ENCODE measurements at regions not wholly inside any gene's neighbourhood (a gene's known extent, or its start where the extent isn't known, plus 50 kb on each side); places are given as distances from the start of the nearest gene placed in this dataset.

GRCh38 chr7:51472873-51473272 is 156.3 kb upstream of the COBL start:
- Histone ChIP-seq H4K5ac (ENCODE audit: insufficient read length, low read depth, low read length) (no peak overlapping the region), H3K79me2 (ENCODE audit: control insufficient read depth in 1 of 2, insufficient read depth in 2 of 2, low read length in 2 of 2) (no peaks in the 10 kb centered on the region), H3K9me3 (ENCODE audit: insufficient read depth in 2 of 2, low read depth in 1 of 2, low read length in 1 of 2) (no peaks in the 10 kb centered on the region), H4K20me1 (replicated peaks in 1 of 2; ENCODE audit: control insufficient read depth in 1 of 2, insufficient read depth in 2 of 2, low read length in 2 of 2) (peaks cover 0 to 7% of the 10 kb centered on the region in 2 experiments), H3K14ac (ENCODE audit: insufficient read length) (no peak overlapping the region), H2BK20ac (ENCODE audit: low read length) (no peak overlapping the region), H3K23me2 (ENCODE audit: low read depth, low read length) (peaks cover 11% of the 10 kb centered on the region; the same call in 1 of the 2 replicates), H2AFZ (ENCODE audit: low read length) (no peak overlapping the region), H4K8ac (ENCODE audit: extremely low read depth, insufficient read depth, low read length) (no peak overlapping the region), H3K79me1 (ENCODE audit: low read depth, low read length) (no peaks in the 10 kb centered on the region), H2AK5ac (ENCODE audit: low read depth, low read length) (no peak overlapping the region), H3K36me3 (ENCODE audit: control insufficient read depth in 2 of 4, insufficient read depth in 4 of 4, low read length in 3 of 4) (no peaks in the 10 kb centered on the region), H3K9ac (replicated peaks in 1 of 4; ENCODE audit: extremely low read depth in 1 of 4, low read depth in 3 of 4, low read length in 3 of 4) (no peak overlapping the region), H3K27ac (ENCODE audit: low read depth, low read length) (no peak overlapping the region), H3K27me3 (replicated peaks in 1 of 4; ENCODE audit: control insufficient read depth in 3 of 4, extremely low read depth in 1 of 4, insufficient read depth in 3 of 4, low read length in 3 of 4) (peaks cover 0 to 13% (median 10%) of the 10 kb centered on the region in 4 experiments; a peak in 4 of 7 replicates), H2BK12ac (ENCODE audit: low read depth, low read length) (no peak overlapping the region), H3K23ac (ENCODE audit: insufficient read length) (no peak overlapping the region), H4K91ac (replicated peaks; ENCODE audit: insufficient read length, low read length) (no peak overlapping the region), H3K4ac (replicated peaks; ENCODE audit: insufficient read length, low read depth, low read length) (no peak overlapping the region), H3K18ac (ENCODE audit: extremely low read depth, low read length) (no peak overlapping the region; the same call in 1 of the 2 replicates), H2BK120ac (replicated peaks; ENCODE audit: low read depth, low read length) (no peak overlapping the region), H2BK5ac (ENCODE audit: low read depth, low read length) (no peak overlapping the region), H3K4me1 (replicated peaks in 1 of 4; ENCODE audit: control insufficient read depth in 3 of 4, insufficient read depth in 4 of 4, low read length in 3 of 4) (peaks cover 0 to 11% (median 7%) of the 10 kb centered on the region in 4 experiments; a peak in 5 of 7 replicates), H3K4me2 (ENCODE audit: insufficient read depth in 1 of 2, low read depth in 2 of 2, low read length in 2 of 2) (no peak overlapping the region), H2BK15ac (ENCODE audit: low read length) (no peak overlapping the region), H3K4me3 (ENCODE audit: extremely low read depth in 1 of 4, insufficient read depth in 2 of 4, low read depth in 3 of 4, low read length in 4 of 4) (no peak overlapping the region), H3K56ac (replicated peaks; ENCODE audit: insufficient read length, low read depth, low read length) (no peak overlapping the region)
- CTCF ChIA-PET (ENCODE audit: partially characterized antibody) = interaction anchor here (0.6 to 4.0 kb wide), 5 partner anchors 12 to 36 kb away, joined by 3 to 15 read pairs (median 3); no protein-coding TSS in a partner anchor
- FAIRE-seq (no peak), DNase-seq (ENCODE audit: low read depth in 1 of 2, low spot score in 2 of 2) (no peak)
- POLR2A ChIA-PET (ENCODE audit: partially characterized antibody) = interaction anchor here (0.7 kb wide), 1 partner anchor 20 kb away, joined by 3 read pairs; no protein-coding TSS in a partner anchor
- 87% methylated on average over 6 of the region's 6 CpGs; no CpG with 5 or more reads in 1 of the 2 experiments for WGBS, 2 experiments (ENCODE audit: extremely low coverage in 1 of 2, insufficient coverage in 1 of 2, insufficient read length in 1 of 2, insufficient replicate concordance in 2 of 2, low coverage in 1 of 2, low lambda C conversion rate in 2 of 2, missing lambda C conversion rate in 1 of 2)
- TF ChIP-seq BRCA1 (IDR thresholded peaks at IDR 0.05; ENCODE audit: low read depth, low read length) (no peak), USF2 (IDR thresholded peaks at IDR 0.05; ENCODE audit: low read length) (no peak), ATF3 (IDR thresholded peaks at IDR 0.05; ENCODE audit: insufficient read depth, low read depth, low read length) (no peak), KDM5A (IDR thresholded peaks at IDR 0.05; ENCODE audit: low read length) (no peak), SP2 (IDR thresholded peaks at IDR 0.05; ENCODE audit: low read length) (no peak), SUZ12 (IDR thresholded peaks at IDR 0.05; ENCODE audit: low read length) (no peak), SIX5 (IDR thresholded peaks at IDR 0.05; ENCODE audit: low read depth, low read length) (no peak), TCF12 (IDR thresholded peaks at IDR 0.05; ENCODE audit: low read depth, low read length) (no peak), RAD21 (IDR thresholded peaks at IDR 0.05 in 1 of 2, conservative IDR thresholded peaks at IDR 0.05 in 1 of 2; ENCODE audit: low read depth in 2 of 2, low read length in 2 of 2) (no peak), MAFK (IDR thresholded peaks at IDR 0.05; ENCODE audit: low read depth, low read length) (no peak), ZNF274 (IDR thresholded peaks at IDR 0.05; ENCODE audit: borderline replicate concordance, extremely low read depth, low read length) (no peak), E2F6 (IDR thresholded peaks at IDR 0.05) (no peak)

All from H1 (cell line).